BLaER1 treated with 17β-estradiol and CSF1 and Interleukin-3, amounts not matched to agents 10 nM and 100 nM (cell line): ENCODE measurements at regions not wholly inside any gene's neighbourhood (a gene's known extent, or its start where the extent isn't known, plus 50 kb on each side); places are given as distances from the start of the nearest gene placed in this dataset.

Experiments
- H3K27ac ChIP-seq, 11 experiments: shearing (Covaris generic); formaldehyde crosslinking; 2 replicates each; pipeline ENCODE4 v1.8.1; 2022
- H3K27me3 ChIP-seq, 11 experiments: shearing (Covaris generic); formaldehyde crosslinking; 2 replicates each; pipeline ENCODE4 v1.8.1; 2022
- H3K36me3 ChIP-seq, 11 experiments: shearing (Covaris generic); formaldehyde crosslinking; 2 replicates each; pipeline ENCODE4 v1.8.1; 2022
- H3K4me1 ChIP-seq, 10 experiments: shearing (Covaris generic); formaldehyde crosslinking; 2 replicates each; pipeline ENCODE4 v1.8.1; 2022
- H3K4me2 ChIP-seq, 11 experiments: shearing (Covaris generic); formaldehyde crosslinking; 2 replicates each; pipeline ENCODE4 v1.8.1; 2022
- H3K4me3 ChIP-seq, 10 experiments: shearing (Covaris generic); formaldehyde crosslinking; 2 replicates each; pipeline ENCODE4 v1.8.1; 2022
- H3K9ac ChIP-seq, 11 experiments: shearing (Covaris generic); formaldehyde crosslinking; 2 replicates each; pipeline ENCODE4 v1.8.1; 2022
- H3K9me3 ChIP-seq, 11 experiments: shearing (Covaris generic); formaldehyde crosslinking; replicated peaks in 1 of 11; 2 replicates each; pipeline ENCODE4 v1.8.1; 2022
- H4K20me1 ChIP-seq, 11 experiments: shearing (Covaris generic); formaldehyde crosslinking; 2 replicates each; pipeline ENCODE4 v1.8.1; 2022
- Cebpa-rat ChIP-seq, 11 experiments: shearing (Covaris generic); IDR thresholded peaks; 2 replicates each; pipeline ENCODE4 v1.8.1; 2022

- no peak for TF ChIP-seq Cebpa-rat (IDR thresholded peaks at IDR 0.05)
- H3K9me3 ChIP-seq: no peaks in the 10 kb centered on the region
- H3K36me3 ChIP-seq: no peaks in the 10 kb centered on the region
- H3K4me2 ChIP-seq: no peak overlapping the region
- H4K20me1 ChIP-seq: no peaks in the 10 kb centered on the region
- no peak overlapping the region for H3K9ac ChIP-seq
- H3K27me3 ChIP-seq: no peaks in the 10 kb centered on the region
- no peak overlapping the region for H3K4me3 ChIP-seq
- peaks cover 0 to 18% (median 4%) of the 10 kb centered on the region in 10 experiments; a peak in 9 of 20 replicates for H3K4me1 ChIP-seq
- no peak overlapping the region for H3K27ac ChIP-seq
These were observed 366.6 kb upstream of the LRRC4C start for GRCh38 chr11:41826085-41826484.

GRCh38 chr11:41836431-41836830 is 377.0 kb upstream of the LRRC4C start:
- no peaks in the 10 kb centered on the region; a peak in 1 of 20 replicates for H3K4me1 ChIP-seq
- H3K27me3 ChIP-seq: no peaks in the 10 kb centered on the region
- H3K4me2 ChIP-seq: no peak overlapping the region
- no peak for TF ChIP-seq Cebpa-rat (IDR thresholded peaks at IDR 0.05)
- no peak overlapping the region for H3K4me3 ChIP-seq
- H3K9ac ChIP-seq: no peak overlapping the region
- H3K27ac ChIP-seq: no peak overlapping the region
- H3K9me3 ChIP-seq: peaks cover 0 to 3% (median 0%) of the 10 kb centered on the region in 11 experiments; a peak in 1 of 22 replicates
- H3K36me3 ChIP-seq: no peaks in the 10 kb centered on the region
- H4K20me1 ChIP-seq: no peaks in the 10 kb centered on the region

- no peak overlapping the region for H3K4me3 ChIP-seq
- H3K9ac ChIP-seq: no peak overlapping the region
- H3K36me3 ChIP-seq: no peaks in the 10 kb centered on the region
- no peaks in the 10 kb centered on the region for H4K20me1 ChIP-seq
- no peaks in the 10 kb centered on the region for H3K27me3 ChIP-seq
- H3K4me1 ChIP-seq: no peaks in the 10 kb centered on the region
- H3K9me3 ChIP-seq: peaks cover 7 to 23% (median 15%) of the 10 kb centered on the region in 11 experiments; a peak in 19 of 22 replicates
- no peak for TF ChIP-seq Cebpa-rat (IDR thresholded peaks at IDR 0.05)
- no peak overlapping the region for H3K4me2 ChIP-seq
- no peak overlapping the region for H3K27ac ChIP-seq
These were observed 383.2 kb upstream of the LRRC4C start for GRCh38 chr11:41842673-41843072.

- H3K4me3 ChIP-seq: no peak overlapping the region
- no peak for TF ChIP-seq Cebpa-rat (IDR thresholded peaks at IDR 0.05)
- no peak overlapping the region for H3K9ac ChIP-seq
- no peaks in the 10 kb centered on the region for H3K4me1 ChIP-seq
- no peaks in the 10 kb centered on the region for H3K36me3 ChIP-seq
- H3K4me2 ChIP-seq: no peak overlapping the region
- H3K27ac ChIP-seq: no peak overlapping the region
- no peaks in the 10 kb centered on the region for H3K27me3 ChIP-seq
- no peaks in the 10 kb centered on the region for H4K20me1 ChIP-seq
- peaks cover 7 to 23% (median 15%) of the 10 kb centered on the region in 11 experiments; a peak in 19 of 22 replicates for H3K9me3 ChIP-seq
These were observed 385.6 kb upstream of the LRRC4C start for GRCh38 chr11:41845066-41845465.

GRCh38 chr11:41848349-41848748 is 388.9 kb upstream of the LRRC4C start:
- H3K36me3 ChIP-seq: no peaks in the 10 kb centered on the region

GRCh38 chr11:41849250-41849649 is 389.8 kb upstream of the LRRC4C start:
- no peak overlapping the region for H3K27ac ChIP-seq
- no peaks in the 10 kb centered on the region for H3K9me3 ChIP-seq
- no peak overlapping the region for H3K9ac ChIP-seq
- no peaks in the 10 kb centered on the region for H3K36me3 ChIP-seq
- H3K27me3 ChIP-seq: no peaks in the 10 kb centered on the region
- H4K20me1 ChIP-seq: no peaks in the 10 kb centered on the region
- no peaks in the 10 kb centered on the region for H3K4me1 ChIP-seq
- no peak for TF ChIP-seq Cebpa-rat (IDR thresholded peaks at IDR 0.05)
- no peak overlapping the region for H3K4me2 ChIP-seq
- H3K4me3 ChIP-seq: no peak overlapping the region

More at GRCh38 chr11:41848349-41848748, 388.9 kb upstream of the LRRC4C start:
- Histone ChIP-seq H3K27me3 (no peaks in the 10 kb centered on the region), H4K20me1 (no peaks in the 10 kb centered on the region), H3K4me3 (no peak overlapping the region), H3K9ac (no peak overlapping the region), H3K4me1 (no peaks in the 10 kb centered on the region), H3K9me3 (peaks cover 0 to under 1% (median 0%) of the 10 kb centered on the region in 11 experiments; a peak in 1 of 22 replicates), H3K4me2 (no peak overlapping the region), H3K27ac (no peak overlapping the region)
- TF ChIP-seq Cebpa-rat (IDR thresholded peaks at IDR 0.05): no peak

- H3K27me3 ChIP-seq: no peaks in the 10 kb centered on the region
- no peaks in the 10 kb centered on the region for H3K36me3 ChIP-seq
- H3K4me2 ChIP-seq: no peak overlapping the region
- no peak overlapping the region for H3K4me3 ChIP-seq
- no peaks in the 10 kb centered on the region for H3K4me1 ChIP-seq
- no peak overlapping the region for H3K9ac ChIP-seq
- no peaks in the 10 kb centered on the region for H4K20me1 ChIP-seq
- H3K27ac ChIP-seq: no peak overlapping the region
- no peak for TF ChIP-seq Cebpa-rat (IDR thresholded peaks at IDR 0.05)
- no peaks in the 10 kb centered on the region for H3K9me3 ChIP-seq
These were observed 392.3 kb upstream of the LRRC4C start for GRCh38 chr11:41851743-41852142.

GRCh38 chr11:41861838-41862237 is 402.4 kb upstream of the LRRC4C start:
- Histone ChIP-seq H4K20me1 (no peaks in the 10 kb centered on the region), H3K27me3 (no peaks in the 10 kb centered on the region), H3K4me1 (no peaks in the 10 kb centered on the region), H3K9me3 (no peaks in the 10 kb centered on the region), H3K27ac (no peak overlapping the region), H3K9ac (no peak overlapping the region), H3K36me3 (no peaks in the 10 kb centered on the region), H3K4me2 (no peak overlapping the region), H3K4me3 (no peak overlapping the region)
- TF ChIP-seq Cebpa-rat (IDR thresholded peaks at IDR 0.05): no peak

- no peaks in the 10 kb centered on the region for H4K20me1 ChIP-seq
- no peaks in the 10 kb centered on the region for H3K9me3 ChIP-seq
- no peak overlapping the region for H3K4me2 ChIP-seq
- no peak overlapping the region for H3K9ac ChIP-seq
- no peak overlapping the region for H3K27ac ChIP-seq
- no peaks in the 10 kb centered on the region for H3K4me1 ChIP-seq
- TF ChIP-seq Cebpa-rat (IDR thresholded peaks at IDR 0.05): no peak
- no peaks in the 10 kb centered on the region for H3K27me3 ChIP-seq
- no peak overlapping the region for H3K4me3 ChIP-seq
- H3K36me3 ChIP-seq: no peaks in the 10 kb centered on the region
These were observed 407.1 kb upstream of the LRRC4C start for GRCh38 chr11:41866525-41866924.

GRCh38 chr11:41868606-41869005 is 409.2 kb upstream of the LRRC4C start:
- Histone ChIP-seq H3K27me3 (no peaks in the 10 kb centered on the region), H3K4me3 (no peak overlapping the region), H3K4me2 (no peak overlapping the region), H3K9ac (no peak overlapping the region), H3K27ac (no peak overlapping the region), H3K9me3 (no peaks in the 10 kb centered on the region), H3K4me1 (no peaks in the 10 kb centered on the region), H3K36me3 (no peaks in the 10 kb centered on the region), H4K20me1 (no peaks in the 10 kb centered on the region)
- TF ChIP-seq Cebpa-rat (IDR thresholded peaks at IDR 0.05): no peak
